ENCODE measurements at regions not wholly inside any gene's neighbourhood (a gene's known extent, or its start where the extent isn't known, plus 50 kb on each side); places are given as distances from the start of the nearest gene placed in this dataset.

DNA sequence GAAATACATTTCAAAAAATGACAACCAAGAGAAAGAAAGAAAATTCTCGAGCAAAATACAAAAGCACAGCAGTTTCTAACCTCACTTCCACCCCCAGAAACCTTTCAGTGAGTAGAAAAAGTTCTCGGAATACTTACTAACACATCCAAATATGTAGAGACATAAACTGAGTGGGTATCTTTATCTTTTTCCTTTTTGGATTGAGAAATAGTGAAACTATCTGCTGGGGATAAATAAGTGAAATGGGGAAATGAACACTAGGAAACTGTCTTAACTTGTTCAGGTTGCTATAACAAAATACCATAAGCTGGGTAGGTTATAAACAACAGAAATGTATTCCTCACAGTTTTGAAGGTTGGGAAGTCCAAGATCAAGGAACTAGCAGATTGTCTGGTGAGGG lies 72.0 kb downstream of the VCAM1 start:
- no peaks in the 10 kb centered on the region for H3K27me3 ChIP-seq
- H3K27ac ChIP-seq = no peak overlapping the region
- intact Hi-C loops (cut with DNase I; ENCODE audit: low total_unique reads) = no loop called here
- H3K4me1 ChIP-seq = no peaks in the 10 kb centered on the region
- H3K4me3 ChIP-seq = no peak overlapping the region
- no peaks in the 10 kb centered on the region for H3K9me3 ChIP-seq
- 71 to 80% (median 76%) methylated on average over 2 of the region's 2 CpGs for WGBS, 5 donors
- H3K36me3 ChIP-seq = no peaks in the 10 kb centered on the region
- no peak for DNase-seq
- TF ChIP-seq, protein P1, sequence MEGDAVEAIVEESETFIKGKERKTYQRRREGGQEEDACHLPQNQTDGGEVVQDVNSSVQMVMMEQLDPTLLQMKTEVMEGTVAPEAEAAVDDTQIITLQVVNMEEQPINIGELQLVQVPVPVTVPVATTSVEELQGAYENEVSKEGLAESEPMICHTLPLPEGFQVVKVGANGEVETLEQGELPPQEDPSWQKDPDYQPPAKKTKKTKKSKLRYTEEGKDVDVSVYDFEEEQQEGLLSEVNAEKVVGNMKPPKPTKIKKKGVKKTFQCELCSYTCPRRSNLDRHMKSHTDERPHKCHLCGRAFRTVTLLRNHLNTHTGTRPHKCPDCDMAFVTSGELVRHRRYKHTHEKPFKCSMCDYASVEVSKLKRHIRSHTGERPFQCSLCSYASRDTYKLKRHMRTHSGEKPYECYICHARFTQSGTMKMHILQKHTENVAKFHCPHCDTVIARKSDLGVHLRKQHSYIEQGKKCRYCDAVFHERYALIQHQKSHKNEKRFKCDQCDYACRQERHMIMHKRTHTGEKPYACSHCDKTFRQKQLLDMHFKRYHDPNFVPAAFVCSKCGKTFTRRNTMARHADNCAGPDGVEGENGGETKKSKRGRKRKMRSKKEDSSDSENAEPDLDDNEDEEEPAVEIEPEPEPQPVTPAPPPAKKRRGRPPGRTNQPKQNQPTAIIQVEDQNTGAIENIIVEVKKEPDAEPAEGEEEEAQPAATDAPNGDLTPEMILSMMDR (IDR thresholded peaks at IDR 0.05) = no peak
- no peak for TF ChIP-seq POLR2A (IDR thresholded peaks at IDR 0.05)
- TF ChIP-seq EP300 (IDR thresholded peaks at IDR 0.05) = no peak
- TF ChIP-seq POLR2AphosphoS5 (IDR thresholded peaks at IDR 0.05) = no peak

DNA sequence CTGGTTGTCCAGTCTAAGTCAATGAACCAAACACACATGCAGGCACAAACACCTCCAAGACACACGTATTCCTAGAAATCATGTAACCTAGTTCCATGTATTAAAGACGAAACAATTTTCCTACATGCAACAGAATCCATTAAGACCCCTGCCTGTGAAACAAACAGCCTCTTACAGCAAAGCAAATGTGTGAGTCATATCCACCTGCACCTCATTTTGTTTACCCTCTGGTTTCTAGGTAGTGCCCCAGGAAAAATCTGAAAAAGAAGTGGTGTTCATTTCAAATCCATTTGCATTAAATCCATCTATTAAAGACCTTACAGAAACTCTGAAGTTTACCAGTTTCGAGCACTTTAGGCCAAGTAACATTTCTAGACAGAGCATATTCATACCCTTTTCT lies 74.1 kb downstream of the VCAM1 start:
- 62 to 82% (median 70%) methylated on average over 3 of the region's 3 CpGs for WGBS, 5 donors
- DNase-seq = peak in 1 of 2 donors; percentile 19
- Histone ChIP-seq H3K36me3 (no peaks in the 10 kb centered on the region), H3K27me3 (no peaks in the 10 kb centered on the region), H3K27ac (no peak overlapping the region), H3K4me3 (no peak overlapping the region), H3K4me1 (no peaks in the 10 kb centered on the region), H3K9me3 (no peaks in the 10 kb centered on the region)
- TF ChIP-seq POLR2AphosphoS5 (IDR thresholded peaks at IDR 0.05) (no peak), POLR2A (IDR thresholded peaks at IDR 0.05) (no peak), EP300 (IDR thresholded peaks at IDR 0.05) (no peak)
- TF ChIP-seq, protein P1 (IDR thresholded peaks at IDR 0.05) = no peak
- intact Hi-C loops (cut with DNase I; ENCODE audit: low total_unique reads) = no loop called here

DNA sequence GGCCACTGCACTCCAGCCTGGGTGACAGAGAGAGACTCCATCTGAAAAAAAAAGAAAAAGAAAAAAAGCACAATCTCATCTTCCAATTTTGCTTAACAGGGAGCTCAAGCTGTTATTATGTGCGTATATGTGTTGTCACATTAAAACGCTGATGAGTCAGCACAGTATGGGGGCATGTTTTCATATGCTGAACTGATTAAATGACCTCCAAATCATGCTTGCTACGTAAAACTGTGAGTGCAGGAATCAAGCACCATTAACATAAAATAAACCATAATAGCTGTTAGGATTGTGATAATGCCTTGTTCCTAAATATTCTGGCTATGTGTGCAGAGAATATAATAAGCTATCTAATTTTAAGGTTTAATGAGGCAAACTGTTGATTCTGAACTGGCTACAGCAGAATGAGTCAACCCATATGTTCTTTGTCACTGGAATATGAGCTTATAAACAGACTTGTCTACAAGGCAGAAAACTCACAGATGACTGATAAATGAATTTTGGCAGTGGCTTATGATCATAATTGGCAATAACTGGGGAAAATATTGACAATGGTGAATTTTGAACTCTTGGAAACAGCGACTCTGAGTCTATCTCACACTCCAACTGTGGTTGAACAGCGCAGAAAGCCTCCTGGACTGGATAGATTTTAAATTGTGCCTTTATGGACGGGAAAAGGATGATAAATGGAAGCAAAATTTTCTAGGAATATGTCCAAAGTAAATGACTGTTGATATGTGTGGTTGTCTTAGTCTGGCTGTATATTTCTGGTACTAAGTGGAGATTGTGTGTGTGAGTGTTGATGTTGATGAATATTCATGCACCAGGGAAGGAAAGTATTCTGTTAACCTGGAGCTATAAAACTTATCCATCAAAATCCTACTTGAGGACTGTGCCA lies 75.5 kb downstream of the VCAM1 start:
- Histone ChIP-seq H3K9me3 (peaks cover 0 to under 1% (median 0%) of the 10 kb centered on the region in 4 donors), H3K4me1 (peaks cover 0 to 5% (median 0%) of the 10 kb centered on the region in 4 donors), H3K36me3 (no peaks in the 10 kb centered on the region), H3K4me3 (no peak overlapping the region), H3K27ac (no peak overlapping the region), H3K27me3 (no peaks in the 10 kb centered on the region)
- no peak for TF ChIP-seq POLR2AphosphoS5 (IDR thresholded peaks at IDR 0.05)
- TF ChIP-seq POLR2A (IDR thresholded peaks at IDR 0.05) = no peak
- TF ChIP-seq, protein P1 (IDR thresholded peaks at IDR 0.05) = no peak
- no peak for TF ChIP-seq EP300 (IDR thresholded peaks at IDR 0.05)
- DNase-seq = peak in 1 of 2 donors; percentile 46
- WGBS, 5 donors = 44 to 59% (median 51%) methylated on average over 6 of the region's 6 CpGs
- intact Hi-C loops (cut with DNase I; ENCODE audit: low total_unique reads) = no loop called here

DNA sequence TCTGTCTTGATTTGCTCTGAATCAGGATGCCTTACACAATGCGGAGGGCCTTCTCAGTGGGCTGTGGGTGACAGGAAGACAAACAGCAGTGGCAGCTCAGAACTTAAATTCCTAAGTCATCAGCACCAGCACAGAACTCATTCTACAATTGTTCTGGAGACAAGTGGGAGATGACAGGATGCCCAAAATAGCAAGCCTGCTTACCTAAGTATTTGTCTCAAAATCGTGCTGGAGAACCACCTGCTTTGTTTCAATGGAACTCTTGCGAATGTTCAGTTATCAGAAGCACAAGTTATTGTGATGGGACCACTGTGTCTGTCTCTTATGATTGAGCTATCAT lies 76.1 kb downstream of the VCAM1 start:
- intact Hi-C loops (cut with DNase I; ENCODE audit: low total_unique reads) = no loop called here
- Histone ChIP-seq H3K9me3 (peaks cover 0 to 6% (median 2%) of the 10 kb centered on the region in 4 donors), H3K36me3 (no peaks in the 10 kb centered on the region), H3K4me3 (no peak overlapping the region), H3K4me1 (peaks cover 0 to 9% (median 0%) of the 10 kb centered on the region in 4 donors), H3K27ac (no peak overlapping the region), H3K27me3 (no peaks in the 10 kb centered on the region)
- WGBS, 5 donors = 71 to 81% (median 76%) methylated on average over 3 of the region's 3 CpGs
- no peak for TF ChIP-seq POLR2AphosphoS5 (IDR thresholded peaks at IDR 0.05)
- no peak for TF ChIP-seq EP300 (IDR thresholded peaks at IDR 0.05)
- TF ChIP-seq, protein P1 (IDR thresholded peaks at IDR 0.05) = no peak
- TF ChIP-seq POLR2A (IDR thresholded peaks at IDR 0.05) = no peak
- no peak for DNase-seq
